Ammon's horn (tissue), 1 donor: ENCODE measurements at regions not wholly inside any gene's neighbourhood (a gene's known extent, or its start where the extent isn't known, plus 50 kb on each side); places are given as distances from the start of the nearest gene placed in this dataset.

Source experiments
- DNase-seq: peaks from one replicate; pipeline ENCODE4 v3.0.0-alpha.2; 2016; ENCODE audit warnings: low spot score

GRCh38 chr3:153658136-153658535 lies 463.1 kb upstream of the ARHGEF26 start:
- no peak for DNase-seq

- DNase-seq, result no peak
Measured at GRCh38 chr3:153666991-153667740, 454.0 kb upstream of the ARHGEF26 start.

DNA sequence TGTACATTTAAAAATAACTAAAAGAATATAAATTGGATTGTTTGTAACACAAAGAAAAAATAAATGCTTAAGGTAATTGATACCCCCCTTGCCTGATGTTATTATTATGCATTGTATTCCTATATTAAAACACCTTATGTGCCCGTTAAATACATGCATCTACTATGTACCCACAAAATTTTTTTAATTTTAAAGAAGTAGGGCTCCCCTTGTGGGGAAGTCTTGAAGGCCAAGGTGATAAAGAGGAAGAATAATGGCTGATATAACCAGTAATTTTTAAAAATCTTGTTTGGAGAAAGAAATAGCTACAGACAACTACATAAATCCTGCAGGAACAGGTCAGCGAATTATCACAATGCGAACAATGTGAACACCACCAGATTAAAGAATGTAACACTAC lies 451.7 kb upstream of the ARHGEF26 start:
- DNase-seq, result no peak

GRCh38 chr3:153670577-153670976 lies 450.6 kb upstream of the ARHGEF26 start:
- DNase-seq, result no peak

DNA sequence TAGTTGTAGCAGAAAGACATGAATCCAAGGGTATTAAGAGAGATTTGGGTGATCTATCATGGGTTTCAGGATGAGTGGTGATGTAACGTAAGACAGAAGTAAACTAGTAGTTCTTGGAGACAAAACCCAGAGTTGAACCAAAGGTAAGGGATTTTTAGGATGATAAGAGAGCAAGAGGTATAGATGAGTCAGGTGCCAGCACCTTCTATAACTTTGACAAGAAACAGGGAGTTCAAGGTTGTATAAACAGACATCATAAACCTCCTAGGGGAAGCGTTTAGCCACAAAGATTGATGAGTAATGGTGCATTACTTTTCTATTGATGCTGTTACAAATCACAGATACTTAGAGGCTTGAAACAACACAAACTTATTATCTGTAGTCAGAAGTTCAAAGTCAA lies 447.3 kb upstream of the ARHGEF26 start:
- no peak for DNase-seq

GRCh38 chr3:153679714-153680113 lies 441.5 kb upstream of the ARHGEF26 start:
- DNase-seq, result peak; percentile 4

DNA sequence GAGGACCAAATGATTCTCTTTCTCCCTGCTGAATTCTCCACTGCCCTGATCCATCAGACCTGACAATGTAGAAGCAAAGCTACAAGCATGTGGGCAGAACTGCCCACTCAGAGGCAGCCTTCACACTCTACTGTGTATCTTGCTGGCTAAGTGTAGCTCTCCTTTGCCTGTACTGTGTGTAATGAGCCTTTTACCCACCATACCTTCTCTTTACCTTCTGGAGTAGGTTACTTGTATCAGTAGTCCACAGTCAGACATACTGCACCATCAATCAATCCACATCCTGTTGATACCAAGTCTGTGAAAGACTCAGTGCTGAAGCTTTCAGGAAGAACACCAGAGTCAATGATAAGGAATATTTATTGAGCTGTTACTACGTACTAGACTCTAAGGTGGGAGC lies 440.7 kb upstream of the ARHGEF26 start:
- no peak for DNase-seq

DNA sequence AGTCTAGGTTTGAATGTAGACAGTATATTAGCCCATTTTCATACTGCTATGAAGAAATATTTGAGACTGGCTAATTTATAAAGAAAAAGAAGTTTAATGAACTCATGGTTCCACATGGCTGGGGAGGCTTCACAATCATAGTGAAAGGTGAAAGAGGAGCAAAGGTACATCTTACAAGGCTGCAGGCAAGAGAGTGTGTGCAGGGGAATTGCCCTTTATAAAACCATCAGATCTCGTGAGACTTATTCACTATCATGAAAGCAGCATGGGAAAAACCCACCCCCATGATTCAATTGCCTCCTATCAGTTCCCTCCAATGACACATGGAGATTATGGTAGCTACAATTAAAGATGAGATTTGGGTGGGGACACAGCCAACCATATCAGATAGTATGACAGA lies 440.1 kb upstream of the ARHGEF26 start:
- no peak for DNase-seq

DNA sequence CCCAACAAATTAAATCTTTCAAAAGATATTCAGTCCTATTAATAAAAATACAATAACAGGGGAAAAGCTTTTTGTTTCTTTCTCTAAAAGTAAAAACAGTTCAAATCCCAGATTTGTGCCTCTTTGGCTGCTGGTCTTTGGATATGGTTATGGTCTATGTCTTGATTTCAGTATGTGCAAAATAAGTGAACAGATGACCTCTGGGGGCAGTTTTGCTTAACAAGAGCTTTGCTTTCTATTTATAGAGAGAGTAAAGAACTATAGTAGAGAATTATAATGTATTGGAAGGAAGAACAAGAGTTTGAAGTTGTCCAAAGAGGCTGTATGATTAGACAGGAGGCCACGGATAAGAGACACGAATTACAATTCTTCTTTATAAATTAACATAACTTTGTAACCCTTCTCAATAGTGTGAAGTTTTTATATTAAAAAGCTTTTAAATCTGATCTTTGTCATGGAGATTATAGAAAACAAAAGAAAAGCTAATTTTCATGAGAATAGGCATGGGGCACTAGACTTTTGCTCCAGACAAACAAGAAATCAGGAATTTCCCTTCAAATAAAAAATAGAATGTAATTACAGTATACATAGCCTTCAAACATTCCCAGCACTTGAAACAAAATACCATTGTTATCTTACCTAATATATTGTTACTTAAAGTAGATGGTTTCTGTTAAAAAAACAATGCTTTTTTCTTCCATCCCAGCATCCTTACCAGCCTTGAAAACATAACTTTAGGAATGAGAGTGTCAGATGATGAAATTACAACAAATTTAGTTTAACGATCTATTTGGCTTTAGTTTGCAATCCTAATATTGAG lies 432.7 kb upstream of the ARHGEF26 start:
- DNase-seq, result no peak

GRCh38 chr3:153693207-153693606 lies 428.0 kb upstream of the ARHGEF26 start:
- DNase-seq, result no peak

GRCh38 chr3:153702106-153702505 lies 419.1 kb upstream of the ARHGEF26 start:
- no peak for DNase-seq

DNA sequence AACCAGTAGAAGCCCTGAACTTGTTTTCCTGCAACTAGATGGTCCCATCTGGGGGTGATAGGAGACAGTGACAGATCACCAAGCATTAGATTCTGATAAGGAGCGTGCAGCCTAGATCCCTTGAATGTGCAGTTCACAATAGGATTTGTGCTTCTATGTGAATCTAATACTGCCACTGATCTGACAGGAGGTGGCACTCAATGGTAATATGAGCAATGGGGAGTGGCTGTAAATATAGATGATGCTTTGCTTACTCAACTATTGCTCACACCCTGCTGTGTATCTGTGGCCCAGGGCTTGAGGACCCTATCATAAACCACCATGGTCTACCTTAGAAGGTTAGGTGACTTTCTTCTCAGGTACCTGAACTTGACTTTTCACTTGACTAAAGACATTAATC lies 417.1 kb upstream of the ARHGEF26 start:
- DNase-seq, result no peak

- no peak for DNase-seq
Measured at GRCh38 chr3:153706706-153707105, 414.5 kb upstream of the ARHGEF26 start.

DNA sequence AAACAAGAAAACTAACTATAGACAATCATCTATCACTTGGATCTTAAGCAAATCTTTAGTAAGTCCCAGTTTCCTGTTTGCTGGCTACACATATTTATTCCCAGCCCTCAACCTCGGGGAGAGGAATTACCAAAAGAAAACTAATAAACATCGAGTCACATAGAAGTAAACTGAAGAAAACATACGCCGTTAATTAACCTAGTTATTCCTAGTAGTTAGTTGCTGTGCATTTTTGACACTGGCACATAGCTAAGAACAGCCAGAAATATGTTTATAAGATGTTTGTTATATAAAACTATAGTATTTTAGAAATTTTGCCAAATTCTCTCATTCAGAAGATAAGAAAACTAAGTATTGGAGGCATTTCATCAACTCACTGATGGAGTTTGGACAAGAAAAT lies 407.2 kb upstream of the ARHGEF26 start:
- DNase-seq, result no peak

DNA sequence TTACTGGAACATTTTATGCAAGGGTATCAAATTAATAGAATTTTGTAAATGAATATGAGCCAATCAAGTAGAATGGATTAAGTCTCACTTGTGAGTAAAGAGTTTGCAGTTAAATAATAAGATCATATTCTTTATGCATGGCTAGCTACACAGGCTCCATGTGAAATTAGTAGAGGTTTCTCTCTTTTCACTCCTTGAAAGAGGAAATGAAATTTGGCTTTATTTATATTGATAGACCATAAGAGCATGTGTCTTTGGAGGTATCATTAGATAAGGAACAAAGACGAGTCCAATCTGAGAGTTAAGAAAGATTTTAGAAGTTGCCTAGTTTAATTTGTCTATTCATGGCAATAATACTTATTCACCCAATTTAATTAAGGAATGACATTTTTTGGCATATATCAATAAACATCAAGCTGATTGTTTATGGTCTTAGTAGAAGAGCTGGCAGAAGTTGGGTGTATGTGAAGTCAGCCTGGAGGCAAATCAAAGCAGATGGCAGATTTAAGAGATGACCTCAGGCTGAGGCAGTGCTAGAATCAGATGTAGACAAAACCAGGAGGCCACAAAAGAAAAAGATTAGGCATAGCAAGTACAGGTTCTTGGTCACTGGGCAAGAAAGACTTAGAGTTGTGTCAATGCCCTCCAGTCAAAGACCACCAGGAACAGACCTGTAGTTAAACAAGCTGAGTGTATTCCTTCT lies 406.5 kb upstream of the ARHGEF26 start:
- no peak for DNase-seq

GRCh38 chr3:153722157-153722556 lies 399.0 kb upstream of the ARHGEF26 start:
- DNase-seq, result no peak

DNA sequence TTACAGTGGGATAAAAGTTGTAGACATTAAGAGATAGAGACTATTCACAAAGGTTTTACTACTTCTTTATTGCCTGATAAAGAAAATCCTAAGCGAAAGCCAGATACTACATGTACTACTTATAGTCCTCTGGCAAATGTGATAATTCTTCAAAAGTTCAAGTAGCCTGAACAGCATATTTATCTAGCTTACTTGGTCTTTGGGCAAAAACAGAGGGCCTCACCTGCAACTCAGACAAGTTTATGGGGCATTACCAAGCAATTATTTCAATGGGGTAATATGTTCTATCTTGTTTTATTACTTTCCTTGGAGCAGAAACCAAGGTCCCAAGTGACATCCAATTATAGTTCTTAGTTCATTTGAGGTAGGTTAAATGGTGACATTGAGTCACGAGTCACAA lies 390.1 kb upstream of the ARHGEF26 start:
- no peak for DNase-seq

GRCh38 chr3:153734777-153735551 lies 386.2 kb upstream of the ARHGEF26 start:
- DNase-seq, result no peak

DNA sequence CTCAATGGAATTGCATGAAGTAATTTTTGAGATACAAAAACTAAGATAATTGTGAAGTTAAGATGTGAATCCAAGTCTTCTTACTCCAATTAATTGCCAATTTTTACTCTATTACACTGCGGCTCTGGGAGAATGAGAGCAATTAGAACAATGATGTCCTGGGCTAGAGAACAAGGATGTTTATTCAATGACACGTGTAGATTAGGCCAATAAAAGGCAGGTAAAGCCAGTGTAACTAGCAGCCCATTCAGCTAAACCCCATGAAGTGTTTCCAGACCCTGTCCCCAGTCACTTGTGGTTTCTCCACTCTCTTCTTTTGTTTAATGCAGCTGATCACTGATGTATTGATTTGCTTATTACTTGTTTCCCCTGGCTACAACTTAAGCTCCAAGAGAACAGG lies 381.1 kb upstream of the ARHGEF26 start:
- DNase-seq, result no peak

- DNase-seq, result no peak
Measured at GRCh38 chr3:153744889-153745288, 376.3 kb upstream of the ARHGEF26 start.

GRCh38 chr3:153746211-153746610 lies 375.0 kb upstream of the ARHGEF26 start:
- DNase-seq, result no peak

DNA sequence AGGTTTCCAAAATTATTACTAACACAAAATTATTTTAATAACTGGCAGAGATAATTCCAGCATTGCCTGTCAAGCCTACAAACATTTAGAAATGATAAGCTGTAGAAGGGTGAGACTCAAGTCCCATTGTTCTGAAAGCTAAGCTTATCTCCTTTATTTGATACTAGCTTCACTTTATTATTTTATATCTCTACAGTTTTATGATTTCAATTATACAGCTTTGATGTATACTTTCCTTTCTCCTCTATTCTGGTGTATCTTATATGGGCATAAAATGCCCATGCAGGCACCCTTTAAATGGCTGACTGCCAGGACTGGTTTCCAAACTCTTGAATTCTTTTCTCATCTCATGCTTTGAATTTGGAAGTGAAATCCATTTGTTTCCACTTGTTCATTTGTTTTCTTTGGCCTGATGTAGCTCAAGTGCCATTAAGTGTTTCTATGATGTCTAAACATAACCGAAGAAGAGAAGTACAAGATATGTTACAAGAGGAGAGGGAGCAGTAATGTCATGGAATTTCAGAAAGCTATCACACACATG lies 372.1 kb upstream of the ARHGEF26 start:
- no peak for DNase-seq
